ENCODE measurements at regions not wholly inside any gene's neighbourhood (a gene's known extent, or its start where the extent isn't known, plus 50 kb on each side); places are given as distances from the start of the nearest gene placed in this dataset.

- Histone ChIP-seq H3K4me1 (no peaks in the 10 kb centered on the region), H3K9me3 (no peaks in the 10 kb centered on the region), H3K4me3 (no peak overlapping the region), H3K27ac (no peak overlapping the region), H3K36me3 (no peaks in the 10 kb centered on the region), H3K27me3 (no peaks in the 10 kb centered on the region)
- intact Hi-C loops (cut with DNase I; ENCODE audit: low total_unique reads), result no loop called here
- no peak for DNase-seq
- no peak for TF ChIP-seq CTCF (IDR thresholded peaks at IDR 0.05)
- no peak for TF ChIP-seq POLR2A (IDR thresholded peaks at IDR 0.05)
Observed at GRCh38 chr13:76293751-76294150, 592.5 kb downstream of the KCTD12 start.

GRCh38 chr13:76293346-76293745 is 592.9 kb downstream of the KCTD12 start:
- no peaks in the 10 kb centered on the region for H3K36me3 ChIP-seq
- no peak overlapping the region for H3K27ac ChIP-seq
- H3K27me3 ChIP-seq, result no peaks in the 10 kb centered on the region
- no peaks in the 10 kb centered on the region for H3K9me3 ChIP-seq
- DNase-seq, result no peak
- intact Hi-C loops (cut with DNase I; ENCODE audit: low total_unique reads), result no loop called here
- H3K4me3 ChIP-seq, result no peak overlapping the region
- no peaks in the 10 kb centered on the region for H3K4me1 ChIP-seq
- no peak for TF ChIP-seq POLR2A (IDR thresholded peaks at IDR 0.05)
- no peak for TF ChIP-seq CTCF (IDR thresholded peaks at IDR 0.05)

- Histone ChIP-seq H3K36me3 (no peaks in the 10 kb centered on the region), H3K27ac (no peak overlapping the region), H3K4me3 (no peak overlapping the region), H3K4me1 (no peaks in the 10 kb centered on the region), H3K9me3 (no peaks in the 10 kb centered on the region), H3K27me3 (no peaks in the 10 kb centered on the region)
- no peak for TF ChIP-seq POLR2A (IDR thresholded peaks at IDR 0.05)
- no peak for TF ChIP-seq CTCF (IDR thresholded peaks at IDR 0.05)
- no peak for DNase-seq
- intact Hi-C loops (cut with DNase I; ENCODE audit: low total_unique reads), result no loop called here
Observed at GRCh38 chr13:76292726-76293125, 593.5 kb downstream of the KCTD12 start.

- intact Hi-C loops (cut with DNase I; ENCODE audit: low total_unique reads), result no loop called here
- no peak for DNase-seq
- H3K9me3 ChIP-seq, result no peaks in the 10 kb centered on the region
- no peaks in the 10 kb centered on the region for H3K4me1 ChIP-seq
- TF ChIP-seq POLR2A (IDR thresholded peaks at IDR 0.05) (no peak), CTCF (IDR thresholded peaks at IDR 0.05) (no peak)
- no peaks in the 10 kb centered on the region for H3K36me3 ChIP-seq
- H3K27ac ChIP-seq, result no peak overlapping the region
- no peaks in the 10 kb centered on the region for H3K27me3 ChIP-seq
- H3K4me3 ChIP-seq, result no peak overlapping the region
Observed at GRCh38 chr13:76292031-76292430, 594.2 kb downstream of the KCTD12 start.

GRCh38 chr13:76289558-76289957 is 596.6 kb downstream of the KCTD12 start:
- H3K27ac ChIP-seq, result no peak overlapping the region
- intact Hi-C loops (cut with DNase I; ENCODE audit: low total_unique reads), result no loop called here

More at GRCh38 chr13:76289558-76289957, 596.6 kb downstream of the KCTD12 start:
- Histone ChIP-seq H3K4me3 (no peak overlapping the region), H3K36me3 (no peaks in the 10 kb centered on the region), H3K9me3 (no peaks in the 10 kb centered on the region), H3K27me3 (no peaks in the 10 kb centered on the region), H3K4me1 (no peaks in the 10 kb centered on the region)
- TF ChIP-seq CTCF (IDR thresholded peaks at IDR 0.05) (no peak), POLR2A (IDR thresholded peaks at IDR 0.05) (no peak)
- DNase-seq, result no peak
